Uterus (tissue), 2 donors: ENCODE measurements at regions not wholly inside any gene's neighbourhood (a gene's known extent, or its start where the extent isn't known, plus 50 kb on each side); places are given as distances from the start of the nearest gene placed in this dataset.

ENCODE experiments used
- POLR2A ChIP-seq, 2 donors: fragments of 450-650 bp; IDR thresholded peaks; one replicate each; pipeline ENCODE4 v1.6.1; 2016; ENCODE audit warnings: antibody characterized with exemption in 2 of 2, mild to moderate bottlenecking in 1 of 2, moderate library complexity in 1 of 2
- TF ChIP-seq, protein P1 (sequence below), 4 experiments: fragments of 200-600 bp in 2 of 4; fragments of 450-650 bp in 2 of 4; sonication (generic) in 2 of 4; IDR thresholded peaks; one replicate each; pipeline ENCODE4 v1.5.1; 2016 to 2019; ENCODE audit warnings: antibody characterized with exemption in 4 of 4, mild to moderate bottlenecking in 2 of 4, moderate library complexity in 1 of 4

DNA sequence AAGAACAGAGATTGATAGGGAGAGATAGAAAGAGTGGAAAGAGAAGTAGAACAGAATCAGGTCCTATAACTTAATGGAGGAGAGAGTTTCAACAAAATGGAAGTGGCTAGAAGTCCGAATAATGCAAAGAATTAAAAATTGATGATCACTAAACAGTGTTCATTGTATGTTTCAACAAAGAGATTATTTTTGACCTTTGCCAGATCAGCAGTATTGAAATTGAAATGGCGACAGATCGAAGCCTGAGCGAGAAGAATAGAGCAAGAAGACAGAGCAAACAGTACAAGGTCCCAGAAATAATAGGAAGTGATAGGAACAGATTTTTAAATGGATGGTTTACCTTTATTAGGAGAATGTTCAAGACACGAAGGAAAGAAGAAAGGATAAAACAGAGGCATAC lies 1012.8 kb upstream of the FBXO33 start:
- TF ChIP-seq, protein P1, sequence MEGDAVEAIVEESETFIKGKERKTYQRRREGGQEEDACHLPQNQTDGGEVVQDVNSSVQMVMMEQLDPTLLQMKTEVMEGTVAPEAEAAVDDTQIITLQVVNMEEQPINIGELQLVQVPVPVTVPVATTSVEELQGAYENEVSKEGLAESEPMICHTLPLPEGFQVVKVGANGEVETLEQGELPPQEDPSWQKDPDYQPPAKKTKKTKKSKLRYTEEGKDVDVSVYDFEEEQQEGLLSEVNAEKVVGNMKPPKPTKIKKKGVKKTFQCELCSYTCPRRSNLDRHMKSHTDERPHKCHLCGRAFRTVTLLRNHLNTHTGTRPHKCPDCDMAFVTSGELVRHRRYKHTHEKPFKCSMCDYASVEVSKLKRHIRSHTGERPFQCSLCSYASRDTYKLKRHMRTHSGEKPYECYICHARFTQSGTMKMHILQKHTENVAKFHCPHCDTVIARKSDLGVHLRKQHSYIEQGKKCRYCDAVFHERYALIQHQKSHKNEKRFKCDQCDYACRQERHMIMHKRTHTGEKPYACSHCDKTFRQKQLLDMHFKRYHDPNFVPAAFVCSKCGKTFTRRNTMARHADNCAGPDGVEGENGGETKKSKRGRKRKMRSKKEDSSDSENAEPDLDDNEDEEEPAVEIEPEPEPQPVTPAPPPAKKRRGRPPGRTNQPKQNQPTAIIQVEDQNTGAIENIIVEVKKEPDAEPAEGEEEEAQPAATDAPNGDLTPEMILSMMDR (IDR thresholded peaks at IDR 0.05): no peak
- TF ChIP-seq POLR2A (IDR thresholded peaks at IDR 0.05): no peak
